Activated naive CD4-positive, alpha-beta T cell (primary cell): ENCODE measurements at regions not wholly inside any gene's neighbourhood (a gene's known extent, or its start where the extent isn't known, plus 50 kb on each side); places are given as distances from the start of the nearest gene placed in this dataset.
"Not testable (repeated sequence)": the region's sequence is repeated elsewhere in the genome, so short reads cannot be mapped to it uniquely, and the experiment has no call there.

Experiments
- DNase-seq, 4 experiments: peaks; one replicate each; lab custom pipeline; 2025; lab: John Stamatoyannopoulos, UW

DNA sequence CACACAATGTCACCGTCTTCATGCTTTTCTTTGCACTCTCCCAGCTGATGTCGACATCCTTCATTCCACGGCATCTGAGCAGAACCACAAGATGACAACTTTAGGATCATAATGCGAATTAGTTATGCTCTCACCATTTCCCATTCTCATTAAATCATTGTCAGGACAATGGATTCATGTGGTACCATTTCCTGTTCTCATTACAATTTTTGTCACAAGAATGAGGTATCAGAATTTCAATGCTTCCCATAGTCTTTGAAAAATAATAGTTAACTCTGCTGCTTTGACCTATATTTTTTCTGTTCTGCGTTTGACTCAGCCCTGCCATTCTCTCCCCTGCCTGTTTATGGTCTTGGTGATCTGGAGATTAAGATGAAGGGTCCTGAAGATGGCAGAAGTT lies 175.7 kb upstream of the MDFIC2 start:
- no peak for DNase-seq

DNA sequence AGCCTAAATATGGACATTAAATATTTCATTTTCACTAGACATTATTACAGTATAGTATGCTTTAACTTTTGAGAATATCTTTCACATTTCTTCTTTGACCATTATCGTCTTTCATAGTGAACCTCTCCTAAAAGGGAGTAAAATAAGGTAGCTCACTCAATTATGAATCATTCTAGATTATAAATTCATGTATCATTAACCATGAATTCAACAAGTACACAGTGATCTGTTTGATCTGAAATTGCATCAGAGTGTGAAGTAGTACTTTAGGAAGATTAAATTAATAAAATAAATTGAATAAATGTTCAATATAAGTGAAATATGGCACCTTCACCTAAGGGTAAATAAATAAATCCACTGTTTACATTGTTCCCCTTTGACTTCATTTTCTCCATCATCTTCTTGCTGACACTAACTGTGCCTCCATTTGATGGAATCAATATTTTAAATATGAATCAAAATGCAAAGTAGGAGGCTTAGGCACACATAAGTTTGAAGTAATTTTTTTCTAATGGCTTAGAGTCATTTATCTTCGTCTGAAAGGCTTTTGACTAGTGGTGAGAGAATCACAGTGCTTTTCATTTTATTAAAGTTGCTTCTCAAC lies 174.1 kb upstream of the MDFIC2 start:
- no peak for DNase-seq

DNA sequence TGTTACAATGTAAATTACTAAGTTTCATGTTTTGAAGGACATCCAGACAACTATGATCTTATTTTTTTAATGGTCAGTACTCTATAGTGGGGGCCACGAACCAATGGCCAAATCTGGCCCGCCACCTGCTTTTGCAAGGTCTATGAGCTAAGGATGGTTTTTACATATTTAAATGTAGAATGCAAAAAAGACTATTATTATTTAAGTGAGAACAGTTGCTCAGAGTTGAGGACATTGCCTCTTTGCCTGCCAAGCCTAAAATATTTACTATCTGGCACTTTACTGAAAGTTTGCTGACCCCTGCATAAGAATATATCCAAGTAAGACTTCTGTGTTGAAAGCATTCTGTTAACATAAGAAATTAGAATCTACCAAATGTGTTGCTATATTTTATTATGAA lies 163.7 kb upstream of the MDFIC2 start:
- DNase-seq, result no peak

DNA sequence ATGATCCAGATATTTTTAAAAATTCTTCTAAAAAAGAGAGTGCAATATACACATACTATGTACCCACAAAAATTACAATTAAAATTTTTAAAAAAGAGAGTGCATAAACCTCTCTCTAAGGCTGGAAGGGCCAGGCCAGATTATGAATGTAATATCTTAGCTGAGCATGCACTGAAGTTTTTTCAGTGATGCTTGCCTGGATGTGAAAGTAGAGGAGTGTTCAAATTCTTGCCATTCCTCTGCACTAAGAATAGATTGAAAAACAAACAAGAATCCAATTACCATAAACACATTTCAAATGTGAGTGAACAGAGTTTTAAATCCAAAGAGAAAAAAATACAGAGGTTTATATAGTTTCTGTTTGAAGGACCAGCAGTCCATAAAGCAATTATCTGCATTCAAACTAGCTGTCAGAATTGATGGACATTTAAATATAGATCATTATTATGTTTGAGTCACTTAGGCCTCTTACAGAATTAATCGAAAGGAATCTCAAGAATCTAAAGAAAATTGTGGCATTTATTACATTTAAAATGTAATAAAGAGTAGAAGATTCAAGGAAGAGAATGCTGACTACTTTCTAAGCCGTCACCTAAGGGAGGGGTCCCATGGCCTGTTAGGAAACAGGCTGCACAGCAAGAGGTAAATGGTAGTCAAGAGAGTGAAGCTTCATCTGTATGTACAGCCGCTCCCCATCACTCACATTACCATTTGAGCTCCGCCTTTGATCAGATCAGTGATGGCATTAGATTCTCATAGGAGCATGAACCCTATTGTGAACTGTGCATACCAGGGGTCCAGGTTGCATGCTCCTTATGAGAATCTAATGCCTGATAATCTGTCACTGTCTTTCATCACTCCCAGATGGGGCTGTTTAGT lies 159.3 kb upstream of the MDFIC2 start:
- no peak for DNase-seq

DNA sequence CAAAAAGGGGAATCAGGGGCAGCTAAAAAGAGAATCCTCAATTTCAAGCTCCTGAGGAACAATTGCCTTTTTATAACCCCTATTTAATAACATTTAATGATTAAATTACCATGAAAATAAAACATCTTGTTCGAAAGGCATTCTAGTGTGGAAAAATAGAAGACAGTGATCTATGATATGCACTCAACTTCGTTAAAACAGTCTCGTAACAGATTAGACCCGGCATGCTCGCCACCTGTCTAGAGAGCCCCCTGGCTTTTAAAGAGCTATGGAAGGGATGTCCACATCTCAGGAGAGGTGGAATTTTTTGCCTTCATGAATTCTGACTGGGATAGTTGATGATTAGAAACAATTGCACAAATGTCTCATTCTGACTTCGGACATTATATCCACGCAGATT lies 153.7 kb upstream of the MDFIC2 start:
- DNase-seq, result no peak

DNA sequence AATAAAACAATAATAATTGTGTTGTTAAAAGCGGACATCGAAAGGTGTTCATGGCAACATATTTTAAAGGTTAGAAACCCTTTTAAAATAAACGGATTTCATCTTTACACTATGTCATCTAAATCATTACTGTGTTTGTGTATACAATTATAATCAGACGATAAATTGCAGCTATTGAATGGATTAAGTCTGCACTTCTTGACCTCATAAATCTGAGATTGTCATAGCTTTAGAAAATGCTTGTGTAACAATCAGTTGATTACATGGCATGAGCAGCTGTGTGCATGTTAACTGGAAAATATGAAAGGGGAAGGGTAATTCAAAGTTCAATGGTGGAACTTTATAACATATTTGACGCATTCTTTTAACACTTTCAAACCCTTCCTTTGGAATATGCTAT lies 152.4 kb upstream of the MDFIC2 start:
- no peak for DNase-seq

DNA sequence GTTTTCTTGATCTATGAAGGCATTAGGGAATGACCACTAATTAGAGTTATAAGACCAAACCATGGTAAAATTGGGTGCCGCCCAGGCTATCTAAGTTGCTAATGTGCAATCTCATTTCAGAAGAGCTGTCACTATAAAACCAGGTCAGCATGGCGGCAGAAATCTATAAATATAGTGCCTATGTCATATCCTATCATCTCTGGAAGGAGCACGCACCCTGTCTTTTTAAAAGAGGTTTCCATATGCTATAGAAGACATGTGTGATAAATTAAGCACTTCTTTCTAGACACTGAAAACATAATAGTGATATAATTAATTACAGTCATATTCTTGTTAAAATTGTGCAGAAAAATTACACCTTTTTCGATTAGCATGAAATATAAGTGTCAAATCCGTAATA lies 152.0 kb upstream of the MDFIC2 start:
- DNase-seq, result no peak

DNA sequence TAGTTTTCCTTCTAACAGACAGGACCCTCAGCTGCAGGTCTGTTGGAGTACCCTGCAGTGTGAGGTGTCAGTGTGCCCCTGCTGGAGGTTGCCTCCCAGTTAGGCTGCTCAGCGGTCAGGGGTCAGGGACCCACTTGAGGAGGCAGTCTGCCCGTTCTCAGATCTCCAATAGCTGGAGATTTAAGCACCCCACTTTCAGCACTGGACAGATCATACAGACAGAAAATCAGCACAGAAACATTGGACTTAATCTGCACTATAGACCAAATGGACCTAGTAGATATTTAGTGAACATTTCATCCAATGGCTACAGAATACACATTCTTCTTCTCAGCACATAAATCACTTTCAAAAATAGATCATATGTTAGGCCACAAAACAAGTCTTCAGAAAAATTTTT lies 137.8 kb upstream of the MDFIC2 start:
- DNase-seq, result not testable (repeated sequence)

DNA sequence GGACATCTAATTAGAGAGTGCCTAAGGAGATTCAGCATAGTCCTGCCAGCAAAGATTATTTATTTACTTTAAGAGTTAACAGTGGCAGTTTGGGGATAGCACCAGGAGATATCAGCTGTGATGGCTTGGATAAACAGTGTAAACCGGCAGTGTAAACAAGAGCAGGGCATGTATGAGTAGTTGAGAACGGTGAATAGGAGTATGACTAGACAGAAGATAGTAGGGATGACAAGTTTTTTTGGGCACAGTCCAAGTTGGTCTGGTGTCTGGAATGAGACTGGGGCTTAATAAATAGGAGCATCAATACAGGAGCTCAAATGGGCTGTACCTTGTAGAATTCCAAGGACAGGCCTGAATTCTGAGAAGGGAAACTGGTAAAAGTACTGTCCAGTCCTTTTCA lies 123.0 kb upstream of the MDFIC2 start:
- DNase-seq, result not testable (repeated sequence)

DNA sequence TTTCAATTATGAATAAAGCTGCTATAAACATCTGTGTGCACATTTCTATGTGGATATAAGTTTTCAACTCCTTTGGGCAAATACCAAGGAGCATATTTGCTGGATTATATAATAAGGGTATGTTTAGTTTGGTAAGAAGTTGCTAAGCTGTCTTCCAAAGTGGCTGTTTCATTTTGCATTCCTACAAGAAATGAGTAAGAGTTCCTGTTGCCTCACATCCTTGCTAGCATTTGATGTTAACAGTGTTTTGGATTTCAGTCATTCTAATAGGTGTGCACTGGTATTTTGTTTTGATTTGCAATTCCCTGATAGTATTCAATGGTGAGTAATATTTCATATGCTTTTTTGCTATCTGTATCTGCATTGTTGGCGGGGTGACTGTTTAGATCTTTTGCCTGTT lies 120.7 kb upstream of the MDFIC2 start:
- DNase-seq, result no peak

DNA sequence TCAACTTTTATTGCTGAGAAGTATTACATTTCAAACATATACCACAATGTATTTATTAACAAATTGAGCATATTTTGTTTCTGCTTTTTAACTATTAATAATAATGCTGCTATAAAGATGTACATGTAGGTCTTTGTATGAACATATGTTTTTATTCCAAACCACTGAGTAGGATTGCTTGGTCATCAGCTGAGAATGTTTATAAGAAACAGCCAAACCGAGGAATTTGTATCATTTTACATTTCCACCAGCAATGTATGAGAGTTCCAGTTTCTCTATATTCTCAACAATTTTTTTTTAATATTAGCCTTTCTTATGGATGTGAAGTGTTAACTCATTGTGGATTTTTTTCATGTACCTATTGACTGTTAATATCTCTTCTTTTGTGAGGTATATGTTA lies 119.5 kb upstream of the MDFIC2 start:
- no peak for DNase-seq

DNA sequence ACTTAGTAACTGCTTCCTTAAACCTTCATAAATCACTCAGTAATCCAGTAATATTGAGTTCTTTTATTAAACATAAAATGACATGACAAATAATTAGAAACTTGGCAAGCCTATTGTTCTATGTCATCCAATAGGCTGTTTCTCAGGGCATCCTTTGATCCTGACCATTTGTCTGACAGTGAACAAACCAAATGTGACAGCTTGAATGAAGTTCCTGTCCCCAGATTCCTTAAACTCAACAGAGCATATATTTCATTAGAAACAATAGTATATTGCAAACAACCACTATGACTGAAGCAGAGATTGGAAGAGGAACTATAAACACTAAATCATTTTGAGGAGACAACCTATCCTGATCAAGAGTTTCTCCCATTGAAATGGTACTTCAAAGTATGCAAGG lies 113.6 kb upstream of the MDFIC2 start:
- no peak for DNase-seq

DNA sequence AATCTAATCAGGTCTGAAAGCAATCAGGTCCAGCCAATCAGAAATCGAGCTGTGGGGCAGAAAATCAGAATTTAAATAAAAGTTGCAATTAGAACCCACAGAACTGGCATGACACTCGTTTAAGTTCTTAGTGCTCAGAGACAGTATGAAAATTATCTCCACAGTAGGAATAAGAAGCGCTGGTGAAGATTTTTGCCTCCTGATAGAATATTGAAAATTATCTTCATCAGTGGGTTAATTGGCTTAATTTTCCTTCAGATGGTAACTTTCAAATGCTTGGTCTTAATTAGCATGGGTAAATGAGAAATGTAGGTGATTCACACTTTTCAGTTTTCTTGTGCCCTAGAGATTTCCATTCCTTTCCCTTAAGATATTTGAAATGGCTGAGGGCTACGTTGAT lies 109.1 kb upstream of the MDFIC2 start:
- DNase-seq, result no peak

DNA sequence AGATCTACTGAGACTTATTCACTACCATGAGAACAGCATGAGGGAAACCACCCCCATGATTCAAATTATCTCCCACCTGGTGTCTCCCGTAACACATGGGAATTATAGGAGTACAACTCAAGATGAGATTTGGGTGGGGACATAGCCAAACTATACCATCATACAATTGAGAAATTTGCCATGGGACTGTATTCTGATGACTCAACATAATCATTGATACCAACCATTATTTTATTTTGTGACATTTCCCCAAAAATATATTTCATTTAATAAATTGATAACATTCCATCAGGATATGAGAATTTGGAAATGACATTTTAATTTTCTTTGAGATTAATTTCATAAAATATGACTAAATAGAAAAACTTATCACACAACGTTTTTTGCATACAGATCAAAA lies 96.6 kb upstream of the MDFIC2 start:
- no peak for DNase-seq

DNA sequence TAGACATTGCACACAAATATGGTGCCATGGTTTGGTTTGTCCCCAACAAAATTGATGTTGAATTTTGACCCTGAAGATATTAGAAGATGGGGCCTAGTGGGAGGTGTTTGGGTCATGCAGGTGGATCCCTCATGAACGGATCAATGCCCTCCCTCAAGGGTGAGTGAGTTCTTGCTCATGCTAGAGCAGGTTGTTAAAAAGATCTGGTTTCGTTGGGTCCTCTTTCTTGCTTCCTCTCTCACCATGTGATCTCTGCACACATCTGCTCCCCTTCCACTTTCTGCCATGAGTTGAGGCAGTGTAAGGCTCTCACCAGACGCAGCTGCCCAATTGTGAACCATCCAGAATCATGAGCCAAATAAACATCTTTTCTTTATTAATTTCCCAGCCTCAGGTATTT lies 87.8 kb upstream of the MDFIC2 start:
- DNase-seq, result no peak

DNA sequence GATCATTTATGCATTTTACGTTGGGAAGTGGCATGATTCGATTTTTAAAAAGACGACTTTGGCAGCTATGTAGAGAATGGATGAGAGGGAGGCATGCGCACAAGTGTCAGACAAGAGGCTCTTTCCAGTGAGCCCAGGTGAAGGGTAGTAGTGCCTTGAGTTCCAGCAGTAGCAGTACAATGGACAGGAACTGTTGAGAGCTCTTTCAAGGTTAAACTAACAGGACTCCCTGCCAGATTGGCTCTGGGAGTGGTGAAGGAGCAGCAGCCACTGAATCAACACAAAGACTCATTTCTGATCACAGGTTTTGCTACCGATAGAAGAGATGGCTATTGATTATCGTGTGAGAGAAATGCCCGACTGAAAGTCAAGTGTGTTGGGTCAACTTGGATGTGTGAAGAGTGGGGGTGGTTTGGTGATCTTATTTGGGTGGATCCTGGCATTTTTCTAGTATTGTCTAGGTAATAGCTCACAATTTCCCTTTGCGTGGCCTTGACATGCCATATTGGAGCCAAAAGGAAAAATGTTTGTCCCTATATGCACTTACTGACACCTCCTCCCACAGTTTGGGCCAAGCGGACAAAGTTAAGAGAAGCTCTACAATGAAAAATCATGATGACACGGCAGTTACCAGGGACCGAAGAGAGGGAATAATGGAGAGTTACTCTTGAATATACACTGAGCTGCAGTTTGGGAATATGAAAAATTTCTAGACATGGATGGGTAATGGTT lies 81.6 kb upstream of the MDFIC2 start:
- no peak for DNase-seq

DNA sequence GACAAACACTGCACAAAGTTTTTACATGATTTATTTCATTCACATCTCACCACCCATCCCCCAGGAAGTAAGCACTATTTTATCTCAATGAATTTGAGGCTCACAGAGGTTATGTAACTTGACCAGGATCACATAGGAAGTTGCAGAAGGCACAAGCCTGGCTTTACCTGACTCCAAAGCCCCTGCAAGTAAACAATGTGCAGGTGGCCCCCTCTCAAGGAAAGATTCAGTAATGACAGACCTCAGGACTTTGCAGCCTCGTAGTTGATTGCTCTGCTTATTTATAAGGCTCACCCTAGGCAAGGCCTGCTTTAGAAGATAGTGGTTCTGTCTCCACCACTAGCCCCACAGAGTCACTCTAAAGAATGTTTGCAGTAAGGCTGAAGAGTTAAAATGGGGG lies 79.8 kb upstream of the MDFIC2 start:
- DNase-seq, result no peak

DNA sequence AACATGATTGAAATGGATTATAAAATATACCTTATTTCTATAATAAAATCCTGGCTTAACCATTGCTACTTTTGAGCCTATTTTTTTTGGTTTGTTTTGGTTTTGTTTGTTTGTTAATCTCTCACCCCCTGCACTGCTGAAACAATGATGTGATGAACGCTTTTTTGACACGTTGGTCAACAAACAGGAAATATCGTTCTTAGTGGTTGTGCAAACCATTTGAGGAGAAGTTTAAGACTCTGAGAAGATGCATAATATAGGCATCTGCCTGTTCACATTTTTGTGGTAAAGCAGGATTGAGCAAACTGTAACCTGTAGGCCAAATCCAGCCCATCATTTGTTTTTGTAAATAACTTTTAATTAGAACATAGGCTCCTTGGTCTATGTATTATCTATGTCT lies 75.5 kb upstream of the MDFIC2 start:
- DNase-seq, result no peak

DNA sequence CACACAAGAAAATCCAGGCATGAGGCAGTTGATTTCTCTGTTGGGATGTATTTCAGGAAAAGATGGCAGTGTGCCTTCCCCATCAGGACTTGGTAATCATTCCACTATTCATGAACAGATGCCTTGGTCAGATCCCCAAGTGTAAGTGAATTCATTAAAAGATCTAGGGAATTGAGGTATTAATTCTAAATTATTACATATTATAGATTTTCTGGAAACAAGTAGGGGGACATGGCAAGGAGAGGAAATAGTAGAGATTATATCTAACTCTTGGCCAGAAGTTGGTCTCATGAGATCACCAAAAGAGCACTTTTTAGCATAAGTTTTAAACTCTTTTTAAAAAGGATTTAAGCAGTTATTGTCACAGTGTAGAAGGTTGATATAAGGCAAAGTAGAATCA lies 74.4 kb upstream of the MDFIC2 start:
- DNase-seq, result no peak

DNA sequence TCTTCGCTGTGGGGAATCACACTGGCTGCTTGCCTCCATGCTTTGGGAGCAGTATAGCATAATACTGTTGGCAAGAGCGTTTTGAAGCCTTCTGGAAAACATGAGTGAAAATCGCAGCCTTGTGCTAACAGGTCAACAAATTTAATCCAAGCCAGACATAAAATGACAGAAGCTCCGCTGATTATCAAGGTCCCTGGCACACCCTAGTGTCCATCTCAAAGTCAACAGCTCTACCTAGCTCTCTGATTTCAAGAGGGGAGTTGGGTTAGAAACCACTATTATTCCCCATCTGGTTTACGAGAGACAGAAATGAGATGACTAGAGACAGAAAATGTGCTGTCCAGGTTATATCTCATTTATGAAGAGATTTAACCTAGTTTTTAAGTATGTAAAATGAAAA lies 73.6 kb upstream of the MDFIC2 start:
- no peak for DNase-seq

DNA sequence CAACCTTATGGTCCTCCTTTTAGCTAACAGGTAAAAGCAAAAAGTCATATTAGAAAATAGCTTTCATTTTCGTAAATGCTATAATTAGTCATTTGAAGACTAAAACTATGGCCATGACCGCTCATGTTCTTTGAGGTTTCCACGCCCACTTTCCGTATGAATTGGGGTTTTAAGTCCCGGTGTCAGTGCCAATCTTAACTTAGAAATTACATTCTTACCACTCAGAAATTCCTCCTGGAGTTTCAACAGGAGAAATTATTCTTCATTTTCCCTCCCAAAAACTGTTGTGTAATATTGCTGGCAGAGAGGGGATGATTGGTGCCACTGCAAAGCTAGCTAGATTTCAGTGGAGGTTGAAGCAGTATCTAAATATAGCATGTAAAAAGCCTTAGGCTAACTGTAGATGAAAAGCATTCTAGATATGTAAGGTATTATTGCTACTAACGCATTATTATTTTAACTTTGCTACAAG lies 71.0 kb upstream of the MDFIC2 start:
- no peak for DNase-seq

DNA sequence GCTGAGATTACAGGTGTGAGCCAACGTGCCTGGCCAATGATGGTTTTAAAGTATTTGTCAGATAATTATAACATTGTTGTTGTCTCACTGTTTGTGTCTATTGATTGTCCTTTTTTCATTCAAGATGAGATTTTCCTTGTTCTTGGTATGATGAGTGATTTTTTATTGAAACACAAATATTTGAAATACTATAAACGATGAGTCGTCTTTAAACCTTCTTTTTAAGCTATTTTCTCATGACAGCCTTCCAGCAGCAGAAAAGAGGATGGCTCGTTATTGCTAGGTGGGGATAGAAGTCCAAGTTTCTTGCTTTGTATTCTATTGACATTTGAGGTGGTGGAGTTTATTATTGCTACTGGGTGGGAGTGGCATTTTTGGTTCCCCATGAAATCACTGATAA lies 61.7 kb upstream of the MDFIC2 start:
- no peak for DNase-seq
